ENCODE measurements at regions not wholly inside any gene's neighbourhood (a gene's known extent, or its start where the extent isn't known, plus 50 kb on each side); places are given as distances from the start of the nearest gene placed in this dataset.

- H3K9ac ChIP-seq (ENCODE audit: control insufficient read depth, insufficient read depth, low read length), result no peak overlapping the region
- ATAC-seq, result no peak
- no peak for TF ChIP-seq TCF7 (IDR thresholded peaks at IDR 0.05; ENCODE audit: borderline replicate concordance)
- no peak for DNase-seq (ENCODE audit: low read depth, low spot score)
- no peaks in the 10 kb centered on the region for H3K27me3 ChIP-seq (replicated peaks in 1 of 2; ENCODE audit: control insufficient read depth in 2 of 2, insufficient read depth in 2 of 2, low read length in 1 of 2)
- no peaks in the 10 kb centered on the region for H3K79me2 ChIP-seq (ENCODE audit: control insufficient read depth, insufficient read depth, low read length)
- no peak for FAIRE-seq
- H3K4me1 ChIP-seq (ENCODE audit: control insufficient read depth, insufficient read depth, low read length), result no peaks in the 10 kb centered on the region
- POLR2A ChIA-PET, result no interaction called here
- no TSS peak for BruUV-seq (replicated peaks)
- in situ Hi-C loops (cut with MboI), result no loop called here
- WGBS (ENCODE audit: insufficient coverage, insufficient replicate concordance, low lambda C conversion rate, missing lambda C conversion rate), result 26% methylated on average over 16 of the region's 16 CpGs
- H3K36me3 ChIP-seq (ENCODE audit: control insufficient read depth in 2 of 2, insufficient read depth in 2 of 2, low read length in 1 of 2), result no peaks in the 10 kb centered on the region
- SMC1A ChIA-PET (ENCODE audit: uncharacterized antibody, unreplicated experiment), result no interaction called here
- intact Hi-C loops (cut with micrococcal nuclease; ENCODE audit: unreplicated experiment), result no loop called here
- RAD21 ChIA-PET (ENCODE audit: unreplicated experiment), result no interaction called here
- CTCF ChIA-PET, result no interaction called here
- H3K4me2 ChIP-seq (ENCODE audit: control insufficient read depth, insufficient read depth), result no peak overlapping the region
- no peak overlapping the region for H3K4me3 ChIP-seq
- no peak overlapping the region for H3K27ac ChIP-seq (ENCODE audit: control insufficient read depth, insufficient read depth)
- no peaks in the 10 kb centered on the region for H4K20me1 ChIP-seq (ENCODE audit: control insufficient read depth, insufficient read depth)
- no peak overlapping the region for H2AFZ ChIP-seq (ENCODE audit: control insufficient read depth, low read depth, low read length)
- H3K9me3 ChIP-seq (replicated peaks; ENCODE audit: control insufficient read depth, insufficient read depth, low read length), result no peaks in the 10 kb centered on the region
These were observed 120.6 kb upstream of the TCERG1L start for GRCh38 chr10:131431978-131432690.

- Histone ChIP-seq H2AFZ (ENCODE audit: control insufficient read depth, low read depth, low read length) (no peak overlapping the region), H3K9me3 (replicated peaks; ENCODE audit: control insufficient read depth, insufficient read depth, low read length) (no peaks in the 10 kb centered on the region), H3K4me3 (no peak overlapping the region), H3K4me1 (ENCODE audit: control insufficient read depth, insufficient read depth, low read length) (no peaks in the 10 kb centered on the region), H4K20me1 (ENCODE audit: control insufficient read depth, insufficient read depth) (no peaks in the 10 kb centered on the region), H3K36me3 (ENCODE audit: control insufficient read depth in 2 of 2, insufficient read depth in 2 of 2, low read length in 1 of 2) (no peaks in the 10 kb centered on the region), H3K9ac (ENCODE audit: control insufficient read depth, insufficient read depth, low read length) (no peak overlapping the region), H3K27me3 (replicated peaks in 1 of 2; ENCODE audit: control insufficient read depth in 2 of 2, insufficient read depth in 2 of 2, low read length in 1 of 2) (no peaks in the 10 kb centered on the region), H3K79me2 (ENCODE audit: control insufficient read depth, insufficient read depth, low read length) (no peaks in the 10 kb centered on the region), H3K27ac (ENCODE audit: control insufficient read depth, insufficient read depth) (no peak overlapping the region), H3K4me2 (ENCODE audit: control insufficient read depth, insufficient read depth) (no peak overlapping the region)
- no TSS peak for BruUV-seq (replicated peaks)
- DNase-seq (ENCODE audit: low read depth, low spot score) (no peak), FAIRE-seq (no peak), ATAC-seq (no peak)
- in situ Hi-C loops (cut with MboI) (no loop called here), intact Hi-C loops (cut with micrococcal nuclease; ENCODE audit: unreplicated experiment) (no loop called here)
- ChIA-PET CTCF (no interaction called here), RAD21 (ENCODE audit: unreplicated experiment) (no interaction called here), POLR2A (no interaction called here), SMC1A (ENCODE audit: uncharacterized antibody, unreplicated experiment) (interaction anchor here (0.6 to 0.9 kb wide), 2 partner anchors 63 to 124 kb away, joined by 3 read pairs; no protein-coding TSS in a partner anchor)
- WGBS (ENCODE audit: insufficient coverage, insufficient replicate concordance, low lambda C conversion rate, missing lambda C conversion rate), result 39% methylated on average over 8 of the region's 8 CpGs
- no peak for TF ChIP-seq YBX1 (IDR thresholded peaks at IDR 0.05)
- TF ChIP-seq, protein P1, sequence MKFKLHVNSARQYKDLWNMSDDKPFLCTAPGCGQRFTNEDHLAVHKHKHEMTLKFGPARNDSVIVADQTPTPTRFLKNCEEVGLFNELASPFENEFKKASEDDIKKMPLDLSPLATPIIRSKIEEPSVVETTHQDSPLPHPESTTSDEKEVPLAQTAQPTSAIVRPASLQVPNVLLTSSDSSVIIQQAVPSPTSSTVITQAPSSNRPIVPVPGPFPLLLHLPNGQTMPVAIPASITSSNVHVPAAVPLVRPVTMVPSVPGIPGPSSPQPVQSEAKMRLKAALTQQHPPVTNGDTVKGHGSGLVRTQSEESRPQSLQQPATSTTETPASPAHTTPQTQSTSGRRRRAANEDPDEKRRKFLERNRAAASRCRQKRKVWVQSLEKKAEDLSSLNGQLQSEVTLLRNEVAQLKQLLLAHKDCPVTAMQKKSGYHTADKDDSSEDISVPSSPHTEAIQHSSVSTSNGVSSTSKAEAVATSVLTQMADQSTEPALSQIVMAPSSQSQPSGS (IDR thresholded peaks at IDR 0.05; ENCODE audit: low read length), result no peak
- no peak for TF ChIP-seq CHD2 (IDR thresholded peaks at IDR 0.05; ENCODE audit: borderline replicate concordance, low read depth, low read length)
- no peak for TF ChIP-seq MTA2 (IDR thresholded peaks at IDR 0.05; ENCODE audit: low read depth)
- TF ChIP-seq ZBTB11 (CRISPR knock-in tag; IDR thresholded peaks at IDR 0.05), result no peak
- TF ChIP-seq JUND (IDR thresholded peaks at IDR 0.05; ENCODE audit: low read depth, low read length), result no peak
- TF ChIP-seq NR2C1 (IDR thresholded peaks at IDR 0.05), result no peak
- no peak for TF ChIP-seq E2F4 (IDR thresholded peaks at IDR 0.05; ENCODE audit: low read depth, low read length)
These were observed 122.0 kb upstream of the TCERG1L start for GRCh38 chr10:131433568-131433967.
